Urothelium cell line (cell line): ENCODE measurements at regions not wholly inside any gene's neighbourhood (a gene's known extent, or its start where the extent isn't known, plus 50 kb on each side); places are given as distances from the start of the nearest gene placed in this dataset.
A peak's percentile ranks its signal among the peaks of the same experiment; 100 is the strongest.

ENCODE experiments used
- DNase-seq: peaks from one replicate; pipeline ENCODE4 v3.0.0; 2011; ENCODE audit warnings: low spot score, mixed read lengths
- FAIRE-seq: peaks from 2 replicates; lab custom pipeline; 2011; peaks lifted over from hg19 to GRCh38; lab: Jason Lieb, UNC

GRCh38 chr10:107424628-107425027, 260.1 kb upstream of the SORCS1 start:
- FAIRE-seq: no peak

GRCh38 chr10:107423903-107424302, 259.4 kb upstream of the SORCS1 start:
- DNase-seq (no peak), FAIRE-seq (no peak)

More at GRCh38 chr10:107424628-107425027, 260.1 kb upstream of the SORCS1 start:
- DNase-seq: no peak

GRCh38 chr10:107422681-107423080, 258.2 kb upstream of the SORCS1 start:
- FAIRE-seq (no peak), DNase-seq (no peak)

GRCh38 chr10:107420196-107420595, 255.7 kb upstream of the SORCS1 start:
- no peak for FAIRE-seq
- no peak for DNase-seq

- FAIRE-seq (no peak), DNase-seq (no peak)
These were observed 253.7 kb upstream of the SORCS1 start for GRCh38 chr10:107418085-107418806.

GRCh38 chr10:107417446-107417845, 252.9 kb upstream of the SORCS1 start:
- DNase-seq: no peak
- FAIRE-seq: no peak

- FAIRE-seq (no peak), DNase-seq (no peak)
These were observed 250.9 kb upstream of the SORCS1 start for GRCh38 chr10:107415446-107415845.

GRCh38 chr10:107413971-107414370, 249.5 kb upstream of the SORCS1 start:
- FAIRE-seq (no peak), DNase-seq (no peak)

- FAIRE-seq (no peak), DNase-seq (peak; percentile 7)
These were observed 245.0 kb upstream of the SORCS1 start for GRCh38 chr10:107409522-107409921.

- FAIRE-seq (no peak), DNase-seq (no peak)
These were observed 233.6 kb upstream of the SORCS1 start for GRCh38 chr10:107398115-107398514.

GRCh38 chr10:107391901-107392300, 227.4 kb upstream of the SORCS1 start:
- no peak for DNase-seq
- FAIRE-seq: no peak

- DNase-seq (no peak), FAIRE-seq (no peak)
These were observed 226.1 kb upstream of the SORCS1 start for GRCh38 chr10:107390563-107390962.

- FAIRE-seq (no peak), DNase-seq (no peak)
These were observed 218.9 kb upstream of the SORCS1 start for GRCh38 chr10:107383357-107383756.

GRCh38 chr10:107379601-107380000, 215.1 kb upstream of the SORCS1 start:
- FAIRE-seq (no peak), DNase-seq (no peak)

GRCh38 chr10:107371801-107372200, 207.3 kb upstream of the SORCS1 start:
- FAIRE-seq: no peak
- DNase-seq: no peak

GRCh38 chr10:107364872-107365271, 200.4 kb upstream of the SORCS1 start:
- FAIRE-seq (no peak), DNase-seq (no peak)

GRCh38 chr10:107362306-107362705, 197.8 kb upstream of the SORCS1 start:
- DNase-seq (no peak), FAIRE-seq (no peak)

- FAIRE-seq (no peak), DNase-seq (no peak)
These were observed 192.5 kb upstream of the SORCS1 start for GRCh38 chr10:107357033-107357432.

GRCh38 chr10:107356396-107356795, 191.9 kb upstream of the SORCS1 start:
- FAIRE-seq (no peak), DNase-seq (no peak)

- DNase-seq (no peak), FAIRE-seq (no peak)
These were observed 178.2 kb upstream of the SORCS1 start for GRCh38 chr10:107342711-107343110.

- DNase-seq: no peak
These were observed 176.8 kb upstream of the SORCS1 start for GRCh38 chr10:107341281-107341680.

GRCh38 chr10:107340326-107340725, 175.8 kb upstream of the SORCS1 start:
- DNase-seq: no peak
- no peak for FAIRE-seq

More at GRCh38 chr10:107341281-107341680, 176.8 kb upstream of the SORCS1 start:
- no peak for FAIRE-seq

- no peak for DNase-seq
- no peak for FAIRE-seq
These were observed 171.6 kb upstream of the SORCS1 start for GRCh38 chr10:107336061-107336460.
